Ecto neural progenitor cell (in vitro differentiated cells): ENCODE measurements at regions not wholly inside any gene's neighbourhood (a gene's known extent, or its start where the extent isn't known, plus 50 kb on each side); places are given as distances from the start of the nearest gene placed in this dataset.

Experiments used
- DNase-seq: peaks from one replicate; pipeline ENCODE4 v3.0.0-alpha.2; 2018; ENCODE audit warnings: low spot score

GRCh38 chr1:87224201-87224600 lies 104.5 kb upstream of the LMO4 start:
- DNase-seq = no peak

- DNase-seq = no peak
Observed at GRCh38 chr1:87225171-87225570, 103.5 kb upstream of the LMO4 start.

- DNase-seq = peak; percentile 47
Observed at GRCh38 chr1:87226341-87226760, 102.3 kb upstream of the LMO4 start.

GRCh38 chr1:87227651-87228050 lies 101.0 kb upstream of the LMO4 start:
- DNase-seq = no peak

- DNase-seq = no peak
Observed at GRCh38 chr1:87230501-87230900, 98.2 kb upstream of the LMO4 start.

GRCh38 chr1:87231703-87232367 lies 96.8 kb upstream of the LMO4 start:
- no peak for DNase-seq

- DNase-seq = no peak
Observed at GRCh38 chr1:87236585-87236984, 92.1 kb upstream of the LMO4 start.

GRCh38 chr1:87239997-87240605 lies 88.6 kb upstream of the LMO4 start:
- DNase-seq = no peak

- no peak for DNase-seq
Observed at GRCh38 chr1:87240661-87241285, 87.9 kb upstream of the LMO4 start.

- no peak for DNase-seq
Observed at GRCh38 chr1:87242445-87243185, 86.1 kb upstream of the LMO4 start.

GRCh38 chr1:87243573-87243972 lies 85.1 kb upstream of the LMO4 start:
- no peak for DNase-seq

GRCh38 chr1:87246436-87246835 lies 82.2 kb upstream of the LMO4 start:
- DNase-seq = no peak

GRCh38 chr1:87249803-87250202 lies 78.9 kb upstream of the LMO4 start:
- no peak for DNase-seq

GRCh38 chr1:87250336-87250735 lies 78.3 kb upstream of the LMO4 start:
- no peak for DNase-seq

- no peak for DNase-seq
Observed at GRCh38 chr1:87252406-87252805, 76.3 kb upstream of the LMO4 start.

GRCh38 chr1:87262688-87263087 lies 66.0 kb upstream of the LMO4 start:
- no peak for DNase-seq

GRCh38 chr1:87263281-87263680 lies 65.4 kb upstream of the LMO4 start:
- no peak for DNase-seq

- DNase-seq = no peak
Observed at GRCh38 chr1:87263785-87264184, 64.9 kb upstream of the LMO4 start.

- DNase-seq = no peak
Observed at GRCh38 chr1:87264976-87265375, 63.7 kb upstream of the LMO4 start.

GRCh38 chr1:87265786-87266185 lies 62.9 kb upstream of the LMO4 start:
- no peak for DNase-seq

- no peak for DNase-seq
Observed at GRCh38 chr1:87268111-87268510, 60.6 kb upstream of the LMO4 start.

GRCh38 chr1:87269921-87270320 lies 58.8 kb upstream of the LMO4 start:
- DNase-seq = no peak

- DNase-seq = no peak
Observed at GRCh38 chr1:87273291-87273690, 55.4 kb upstream of the LMO4 start.
